Fibroblast of mammary gland (primary cell): ENCODE measurements at regions not wholly inside any gene's neighbourhood (a gene's known extent, or its start where the extent isn't known, plus 50 kb on each side); places are given as distances from the start of the nearest gene placed in this dataset.

Experiments
- DNase-seq: peaks from one replicate; pipeline ENCODE4 v3.0.0-alpha.2; 2010; ENCODE audit warnings: low read depth
- H3K4me3 ChIP-seq: 2 replicates; pipeline ENCODE4 v1.5.1; 2011; ENCODE audit warnings: low read depth, mild to moderate bottlenecking, low read length, moderate library complexity; ENCODE audit not compliant: control insufficient read depth
- CTCF ChIP-seq: conservative IDR thresholded peaks from 2 replicates; pipeline ENCODE4 v1.5.1; 2011; ENCODE audit warnings: low read depth, low read length, inconsistent platforms; ENCODE audit not compliant: control insufficient read depth, insufficient read depth

- no peak overlapping the region for H3K4me3 ChIP-seq
- TF ChIP-seq CTCF = no peak
- no peak for DNase-seq
Observed at GRCh38 chr9:1870915-1871314, 144.2 kb upstream of the SMARCA2 start.

- TF ChIP-seq CTCF = no peak
Observed at GRCh38 chr9:1871626-1872419, 143.3 kb upstream of the SMARCA2 start.

GRCh38 chr9:1875251-1875851, 139.8 kb upstream of the SMARCA2 start:
- no peak for TF ChIP-seq CTCF
- DNase-seq = no peak
- H3K4me3 ChIP-seq = no peak overlapping the region

More at GRCh38 chr9:1871626-1872419, 143.3 kb upstream of the SMARCA2 start:
- no peak for DNase-seq
- no peak overlapping the region for H3K4me3 ChIP-seq

GRCh38 chr9:1875921-1876448, 139.2 kb upstream of the SMARCA2 start:
- no peak for DNase-seq
- no peak overlapping the region for H3K4me3 ChIP-seq
- no peak for TF ChIP-seq CTCF

- H3K4me3 ChIP-seq = no peak overlapping the region
- TF ChIP-seq CTCF = no peak
- no peak for DNase-seq
Observed at GRCh38 chr9:1876891-1877496, 138.2 kb upstream of the SMARCA2 start.

GRCh38 chr9:1877951-1878350, 137.2 kb upstream of the SMARCA2 start:
- no peak for TF ChIP-seq CTCF
- no peak overlapping the region for H3K4me3 ChIP-seq
- no peak for DNase-seq
